GM12891 (cell line): ENCODE measurements at regions not wholly inside any gene's neighbourhood (a gene's known extent, or its start where the extent isn't known, plus 50 kb on each side); places are given as distances from the start of the nearest gene placed in this dataset.

Source experiments
- PAX5 ChIP-seq: IDR thresholded peaks from 2 replicates; pipeline ENCODE4 v1.6.1; 2011; ENCODE audit warnings: low read length, moderate library complexity, mild to moderate bottlenecking; ENCODE audit not compliant: insufficient read depth, severe bottlenecking
- POLR2A ChIP-seq: IDR thresholded peaks from 2 replicates; pipeline ENCODE4 v1.6.1; 2011; ENCODE audit warnings: low read depth, low read length, control low read depth
- POLR2AphosphoS5 ChIP-seq: IDR thresholded peaks from 2 replicates; pipeline ENCODE4 v1.6.1; 2011; ENCODE audit warnings: low read depth, low read length, control low read depth
- POU2F2 ChIP-seq: IDR thresholded peaks from 2 replicates; pipeline ENCODE4 v1.6.1; 2011; ENCODE audit warnings: low read depth, mild to moderate bottlenecking, control low read depth, low read length, moderate library complexity
- SPI1 ChIP-seq: IDR thresholded peaks from 2 replicates; pipeline ENCODE4 v1.6.1; 2011; ENCODE audit warnings: low read depth, low read length, control low read depth
- TAF1 ChIP-seq: IDR thresholded peaks from 2 replicates; pipeline ENCODE4 v1.6.1; 2011; ENCODE audit warnings: low read depth, low read length, control low read depth

GRCh38 chr5:30405821-30406220 is 787.7 kb upstream of the CDH6 start:
- no peak for TF ChIP-seq POLR2AphosphoS5
- no peak for TF ChIP-seq TAF1
- no peak for TF ChIP-seq POLR2A
- TF ChIP-seq SPI1, result no peak
- no peak for TF ChIP-seq PAX5
- no peak for TF ChIP-seq POU2F2
